H1 (cell line): ENCODE measurements at regions not wholly inside any gene's neighbourhood (a gene's known extent, or its start where the extent isn't known, plus 50 kb on each side); places are given as distances from the start of the nearest gene placed in this dataset.

ENCODE experiments used
- CHD7 ChIP-seq: fragments of 300-600 bp; sonication (generic); IDR thresholded peaks from 2 replicates; pipeline ENCODE4 v1.7.1; 2012; ENCODE audit warnings: low read length, moderate library complexity, mild to moderate bottlenecking, inconsistent platforms; ENCODE audit not compliant: insufficient replicate concordance
- CTCF ChIP-seq, 3 experiments: IDR thresholded peaks; 1 replicate in 2 of 3; 2 replicates in 1 of 3; pipeline versions ENCODE4 v1.5.1 to v1.6.1; 2011; ENCODE audit warnings: low read length in 3 of 3, mild to moderate bottlenecking in 3 of 3, inconsistent platforms in 2 of 3, low read depth in 1 of 3, moderate library complexity in 1 of 3; ENCODE audit not compliant: insufficient read depth in 1 of 3; ENCODE audit errors: control extremely low read depth in 1 of 3
- MAX ChIP-seq: IDR thresholded peaks from 2 replicates; pipeline ENCODE4 v1.6.1; 2012; ENCODE audit warnings: inconsistent platforms
- RXRA ChIP-seq: IDR thresholded peaks from 2 replicates; pipeline ENCODE4 v1.6.1; 2011; ENCODE audit warnings: low read depth, mild to moderate bottlenecking, low read length, moderate library complexity; ENCODE audit not compliant: insufficient read depth
- SAP30 ChIP-seq: fragments of 300-600 bp; sonication (generic); IDR thresholded peaks from 2 replicates; pipeline ENCODE4 v1.7.1; 2012; ENCODE audit warnings: low read length, moderate library complexity, mild to moderate bottlenecking, inconsistent platforms; ENCODE audit not compliant: insufficient read depth, insufficient replicate concordance
- SP4 ChIP-seq: IDR thresholded peaks from 2 replicates; pipeline ENCODE4 v1.6.1; 2012; ENCODE audit warnings: low read length, inconsistent platforms
- TAF7 ChIP-seq: optimal IDR thresholded peaks from 2 replicates; pipeline ENCODE3; 2011; ENCODE audit warnings: low read depth, mild to moderate bottlenecking, inconsistent platforms, low read length, moderate library complexity, borderline replicate concordance
- TCF12 ChIP-seq: IDR thresholded peaks from 2 replicates; pipeline ENCODE4 v1.6.1; 2011; ENCODE audit warnings: low read depth, mild to moderate bottlenecking, low read length

- TF ChIP-seq RXRA (no peak), CTCF (IDR thresholded peaks at IDR 0.05; ENCODE audit: control extremely low read depth in 1 of 3, insufficient read depth in 1 of 3, low read depth in 1 of 3, low read length in 3 of 3) (no peak), MAX (no peak), SAP30 (no peak), CHD7 (no peak), SP4 (no peak), TCF12 (no peak), TAF7 (no peak)
Measured at GRCh38 chr10:124321433-124322089, 97.2 kb downstream of the OAT start (continued).
